HG03045 (cell line): ENCODE measurements at regions not wholly inside any gene's neighbourhood (a gene's known extent, or its start where the extent isn't known, plus 50 kb on each side); places are given as distances from the start of the nearest gene placed in this dataset.

ENCODE experiments used
- ATAC-seq: cut with Tn5 transposase; IDR thresholded peaks from one replicate; pipeline ENCODE4 v1.9.1; 2021; ENCODE audit warnings: mild to moderate bottlenecking, moderate library complexity; ENCODE audit not compliant: unreplicated experiment

DNA sequence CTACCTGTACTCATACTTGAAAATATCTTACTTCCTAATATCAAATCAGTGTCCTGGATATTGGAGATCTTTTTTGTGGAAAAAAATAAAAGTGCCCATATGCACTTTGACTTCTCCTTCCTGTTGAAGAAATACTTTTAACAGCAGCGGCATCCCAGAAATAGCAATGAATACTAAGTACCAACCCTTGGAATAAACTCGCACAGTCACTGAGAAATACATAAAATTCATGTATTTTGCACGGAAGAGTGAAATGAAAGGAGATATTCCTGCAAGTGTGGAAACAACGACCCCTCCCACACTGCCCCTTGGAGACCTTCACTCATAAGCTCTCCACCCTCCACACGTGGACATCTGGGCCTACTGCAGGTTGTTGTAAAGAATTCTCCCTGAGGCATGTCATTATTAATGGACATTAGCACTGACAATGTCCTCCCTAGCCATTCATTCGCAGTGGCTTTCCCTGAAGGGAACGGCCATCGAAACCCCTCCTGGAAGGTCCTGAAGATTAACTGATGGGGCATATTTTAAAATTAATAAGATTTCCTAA is 407.6 kb upstream of the PFKP start:
- no peak for ATAC-seq

DNA sequence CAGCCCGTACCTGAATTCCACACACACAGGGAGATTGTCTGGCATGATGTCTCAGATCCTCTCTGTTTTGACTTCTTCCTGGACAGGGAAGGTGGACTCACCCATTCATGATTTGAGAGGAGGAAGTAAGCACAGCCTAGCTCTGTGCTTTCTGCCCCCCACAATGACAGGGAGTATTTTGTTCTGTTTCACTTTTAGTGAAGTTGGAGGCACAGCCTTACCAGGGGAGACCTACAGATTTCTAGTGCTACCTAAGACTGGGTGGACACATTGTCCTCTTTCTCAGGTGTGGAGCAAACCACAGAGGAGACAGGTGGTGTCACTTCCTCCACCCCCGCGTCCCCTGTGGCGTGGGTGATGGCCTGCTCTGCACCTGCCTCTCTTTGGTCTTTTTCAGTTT is 408.6 kb upstream of the PFKP start:
- ATAC-seq = no peak

DNA sequence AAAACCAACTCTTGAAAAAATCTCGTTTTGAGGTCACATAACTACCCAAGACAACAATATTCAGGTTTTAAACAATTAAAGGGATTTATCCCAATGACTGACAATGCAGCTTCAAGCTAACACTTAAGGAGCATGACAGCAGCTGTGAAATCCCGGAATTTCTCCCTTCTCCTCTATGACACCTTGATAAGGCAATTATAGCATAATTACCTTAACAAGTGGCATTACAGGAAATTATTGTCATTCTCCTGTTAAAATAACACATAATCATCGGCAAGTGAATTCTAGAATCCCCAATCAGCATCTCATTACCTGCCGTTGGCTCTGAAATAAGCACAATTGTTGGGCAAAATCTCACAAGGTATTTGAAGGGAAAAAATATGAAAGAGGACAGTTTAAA is 417.0 kb upstream of the PFKP start:
- no peak for ATAC-seq

DNA sequence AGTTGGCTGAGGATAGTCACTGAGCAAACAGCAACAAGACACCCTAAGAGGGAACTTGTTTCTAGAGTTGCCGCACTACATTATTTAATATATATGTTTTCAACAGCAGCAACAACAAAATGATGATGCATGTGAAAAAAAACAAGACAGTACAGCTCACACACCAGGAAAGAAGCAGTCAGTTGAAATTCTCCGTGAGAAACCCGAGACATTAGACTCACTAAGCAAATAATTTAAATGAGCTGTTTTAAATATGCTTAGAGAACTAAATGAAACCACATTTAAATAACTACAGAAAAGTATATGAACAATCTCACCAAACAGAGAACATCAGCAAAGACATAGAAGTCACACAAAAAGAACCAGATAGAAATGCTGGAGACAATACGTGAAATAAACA is 426.3 kb upstream of the PFKP start:
- no peak for ATAC-seq

DNA sequence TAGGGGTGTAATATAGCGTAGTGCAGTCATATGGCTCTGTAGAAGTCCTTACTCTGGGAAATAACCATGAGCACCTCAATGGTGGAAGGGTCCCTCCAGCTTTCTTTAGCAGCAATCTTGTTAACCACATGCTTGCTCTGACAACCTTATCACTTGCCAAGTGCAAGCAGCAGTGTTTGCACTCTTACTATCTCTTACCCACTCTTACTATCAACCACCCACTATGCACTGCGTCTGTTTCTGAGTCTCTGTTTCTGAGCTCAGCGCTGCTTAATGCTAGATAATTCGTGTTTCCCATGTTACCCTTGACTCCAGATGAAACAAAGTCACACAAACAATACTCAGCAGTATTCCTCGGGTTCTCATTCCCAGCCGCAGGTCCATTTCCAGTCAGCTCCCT is 433.7 kb upstream of the PFKP start:
- no peak for ATAC-seq

DNA sequence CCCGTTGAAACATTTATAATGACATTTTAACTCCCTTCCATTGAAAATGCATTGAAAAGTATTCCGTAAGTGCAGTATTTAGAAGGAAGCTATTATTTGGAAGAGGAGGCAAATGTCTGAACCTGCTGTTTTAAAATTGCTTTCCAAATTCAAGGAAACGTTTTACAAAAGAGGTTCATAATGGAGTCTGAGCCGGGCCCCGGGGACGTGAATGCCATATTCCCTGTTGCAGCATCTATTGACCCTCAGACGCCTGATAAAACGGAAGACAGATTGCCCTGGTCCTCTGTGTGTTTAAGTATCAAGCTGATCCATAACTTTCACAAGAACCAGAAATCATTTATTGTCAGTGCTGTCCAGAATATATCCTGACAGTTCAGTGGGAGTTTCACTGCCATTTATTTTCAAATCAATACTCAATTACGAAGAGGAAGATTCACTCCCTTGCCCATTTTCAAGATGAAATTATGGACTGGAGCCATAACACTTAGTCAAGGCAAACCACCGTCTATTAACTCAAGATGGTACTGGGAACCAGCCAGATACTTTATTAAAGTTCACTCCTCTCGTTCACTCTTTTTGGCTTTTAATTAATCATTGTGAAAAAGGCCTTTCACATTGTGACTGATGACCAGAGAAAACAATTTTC is 435.7 kb upstream of the PFKP start:
- no peak for ATAC-seq

DNA sequence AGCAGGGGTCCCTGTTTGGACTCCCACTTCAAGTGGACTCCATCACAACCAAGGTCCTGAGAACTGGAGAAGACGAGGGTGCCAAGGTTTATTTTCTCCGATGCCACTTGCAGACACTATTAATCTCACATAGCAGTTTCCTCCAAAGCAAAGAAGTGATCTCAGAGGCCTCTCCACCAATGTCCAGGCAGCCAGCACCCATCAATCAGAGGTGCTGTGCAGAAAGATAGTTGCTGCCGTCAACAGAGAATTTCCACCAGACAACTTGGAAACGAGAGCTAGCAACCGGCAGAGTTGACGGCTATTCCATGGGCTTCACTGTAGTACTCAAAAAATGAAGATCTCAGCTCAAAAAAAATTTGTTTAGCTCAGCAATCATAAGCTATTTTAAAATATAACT is 438.6 kb upstream of the PFKP start:
- ATAC-seq = no peak

DNA sequence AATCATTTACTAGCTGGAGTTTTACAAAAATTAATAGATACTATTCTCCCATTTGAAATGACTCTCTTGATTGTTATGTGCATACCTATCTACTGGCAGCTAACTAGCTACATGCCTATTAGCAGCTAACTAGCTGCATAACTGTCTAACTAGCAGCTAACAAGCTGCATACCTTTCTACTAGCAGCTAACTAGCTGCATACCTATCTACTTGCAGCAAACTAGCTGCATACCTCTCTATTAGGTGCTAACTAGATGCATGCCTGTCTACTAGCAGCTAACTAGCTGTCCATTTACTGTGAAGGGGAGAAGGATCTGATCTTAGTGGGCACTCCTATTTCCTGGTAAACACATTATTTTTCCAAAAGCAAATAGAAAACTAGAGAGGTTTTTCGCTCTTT is 439.4 kb upstream of the PFKP start:
- no peak for ATAC-seq

DNA sequence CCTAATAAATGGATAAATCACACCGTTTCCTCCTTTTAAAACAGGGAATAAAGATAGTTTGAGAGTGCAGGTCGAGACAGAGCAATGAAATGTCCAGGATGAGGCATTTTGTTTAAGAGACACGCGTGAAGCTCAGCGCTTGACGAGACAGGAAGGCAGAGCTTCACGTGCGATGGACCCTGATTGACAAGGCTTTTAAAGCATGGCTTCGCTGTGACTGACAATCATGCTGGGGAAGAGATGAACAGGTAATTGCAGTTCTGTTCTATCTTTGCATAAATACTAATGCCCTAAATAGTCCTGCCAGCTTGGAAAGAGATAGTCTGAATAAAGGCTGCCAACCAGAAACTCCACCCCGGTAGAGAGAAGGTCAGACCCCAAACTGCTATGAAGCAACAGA is 442.3 kb upstream of the PFKP start:
- no peak for ATAC-seq

DNA sequence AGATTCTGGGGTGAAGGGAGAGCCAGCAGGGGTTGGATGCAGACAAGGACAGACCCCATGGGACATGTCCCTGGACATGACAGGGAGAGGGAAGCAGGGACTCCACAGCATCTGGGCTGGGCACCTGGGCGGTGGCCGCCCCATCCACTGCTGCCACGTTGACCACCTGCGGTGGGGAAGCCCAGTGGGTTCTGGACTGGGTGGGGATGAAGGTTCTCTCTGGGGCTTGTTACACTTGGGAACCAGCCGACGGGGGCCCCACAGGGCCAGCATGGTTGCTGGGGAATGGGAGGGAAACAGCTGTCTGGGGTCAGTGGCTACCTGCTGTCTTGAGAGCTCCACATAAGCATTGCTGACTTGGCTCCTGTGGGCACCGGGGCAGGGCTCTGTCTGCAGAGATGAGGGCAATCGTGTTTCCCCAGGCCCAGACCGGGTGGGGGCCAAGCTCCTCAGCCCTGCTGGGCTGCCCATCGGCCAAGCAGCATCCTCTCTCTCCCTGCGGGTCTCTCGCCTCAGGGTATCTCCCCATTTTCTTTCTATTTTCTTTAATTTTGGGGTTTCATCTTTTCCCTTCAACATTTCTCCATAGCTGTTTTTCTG is 443.6 kb upstream of the PFKP start:
- ATAC-seq = no peak

DNA sequence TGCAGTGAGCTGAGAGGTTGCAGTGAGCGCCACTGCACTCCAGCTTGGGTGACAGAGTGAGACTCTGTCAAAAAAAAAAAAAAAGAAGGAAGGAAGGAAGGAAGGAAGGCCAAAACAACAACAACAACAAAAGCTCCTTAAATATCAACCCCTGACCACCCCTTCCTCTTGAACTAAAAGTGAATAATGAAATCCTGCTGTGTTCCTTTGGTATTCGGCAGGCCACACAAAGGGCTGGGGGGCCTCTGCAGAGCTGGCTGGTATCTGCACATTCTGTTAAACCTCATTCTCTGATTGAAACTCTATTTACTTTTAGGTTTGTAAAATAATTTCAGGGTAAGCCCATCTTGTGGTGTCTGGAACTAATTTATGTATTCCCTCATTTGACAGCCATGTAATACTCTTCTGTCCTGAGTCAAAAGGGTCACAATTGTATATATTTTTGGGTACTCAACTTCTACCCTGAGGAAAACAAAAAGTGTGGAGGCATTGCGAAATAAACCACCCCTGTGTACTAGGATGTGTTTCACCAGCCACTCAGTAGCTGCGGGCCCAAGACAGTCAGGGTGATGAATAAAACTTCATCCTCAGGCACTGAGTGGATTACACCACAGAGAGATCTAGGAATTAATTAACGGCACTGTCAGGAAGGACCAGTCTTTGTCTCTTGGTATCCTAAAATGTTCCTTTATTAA is 446.4 kb upstream of the PFKP start:
- no peak for ATAC-seq

DNA sequence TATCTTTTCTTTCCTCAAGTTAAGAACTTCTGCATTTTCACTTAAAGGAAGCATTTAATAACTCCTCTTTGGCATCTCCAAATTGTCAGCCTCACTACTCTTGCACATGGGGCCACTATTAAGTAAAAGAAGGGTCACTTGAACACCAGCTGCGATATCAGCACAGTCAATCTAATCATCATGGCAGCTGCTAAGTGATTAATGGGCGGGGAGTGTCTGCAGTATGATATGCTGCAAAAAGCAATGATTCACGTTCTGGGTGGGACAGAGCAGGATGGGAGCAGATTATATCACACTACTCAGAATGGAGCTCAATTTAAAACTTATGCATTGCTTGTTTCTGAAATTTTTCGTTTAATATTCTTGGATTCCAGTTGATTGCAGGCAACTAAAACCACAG is 447.4 kb upstream of the PFKP start:
- ATAC-seq = no peak

DNA sequence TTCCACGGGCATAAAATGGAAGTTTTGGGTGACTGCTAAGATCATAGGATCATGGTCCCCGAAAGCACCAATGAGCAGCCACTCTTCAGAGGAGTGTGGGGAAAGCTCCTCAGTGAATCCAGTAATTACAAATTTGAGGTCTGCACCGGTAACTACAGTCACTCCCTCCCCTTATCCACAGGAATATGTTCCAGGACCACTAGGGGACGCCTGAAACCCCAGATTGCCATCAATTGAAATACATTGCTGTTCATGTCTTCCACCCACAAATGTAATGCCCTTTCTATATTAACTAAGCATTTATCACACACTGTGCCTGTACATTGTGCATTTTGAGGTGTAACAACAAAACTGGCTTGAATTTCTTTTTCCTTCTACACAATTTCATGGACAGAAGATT is 447.9 kb upstream of the PFKP start:
- ATAC-seq = no peak

DNA sequence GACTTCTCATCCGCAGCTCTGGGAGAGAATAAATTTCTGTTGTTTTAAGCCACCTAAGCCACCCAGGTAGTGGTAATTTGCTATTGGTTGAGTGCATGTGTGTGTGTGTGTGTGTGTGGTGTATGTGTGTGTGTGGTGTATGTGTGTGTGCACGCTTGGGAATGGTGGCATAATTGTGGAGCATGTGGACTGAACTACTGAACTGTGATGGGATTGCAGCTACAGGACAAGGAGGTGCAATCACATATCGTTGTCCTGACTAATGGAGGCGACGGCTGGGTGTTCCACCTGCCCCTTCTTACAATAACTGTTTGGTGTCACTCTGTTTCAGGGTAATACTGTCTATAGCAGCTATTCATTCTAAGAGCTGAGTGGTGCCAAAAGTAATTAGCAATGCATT is 448.7 kb upstream of the PFKP start:
- ATAC-seq = no peak

DNA sequence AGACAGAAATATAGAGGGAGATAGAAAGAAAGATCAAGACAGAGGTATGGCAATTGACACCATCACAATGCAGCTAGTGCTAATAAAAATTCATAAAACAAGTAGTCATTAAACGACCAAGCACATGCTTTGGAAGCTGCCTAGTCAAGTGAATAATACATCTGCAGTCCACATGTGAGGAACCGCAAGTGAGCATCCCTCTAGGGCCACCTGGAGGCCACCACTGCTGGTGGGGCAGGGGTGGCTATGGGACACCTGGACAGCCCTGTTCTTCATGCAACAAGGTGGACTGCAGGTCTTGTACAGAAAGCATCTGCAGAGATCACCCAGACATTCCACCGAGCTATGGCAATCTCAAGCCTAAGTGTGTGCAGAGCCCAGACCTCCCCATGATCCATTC is 451.1 kb upstream of the PFKP start:
- no peak for ATAC-seq

DNA sequence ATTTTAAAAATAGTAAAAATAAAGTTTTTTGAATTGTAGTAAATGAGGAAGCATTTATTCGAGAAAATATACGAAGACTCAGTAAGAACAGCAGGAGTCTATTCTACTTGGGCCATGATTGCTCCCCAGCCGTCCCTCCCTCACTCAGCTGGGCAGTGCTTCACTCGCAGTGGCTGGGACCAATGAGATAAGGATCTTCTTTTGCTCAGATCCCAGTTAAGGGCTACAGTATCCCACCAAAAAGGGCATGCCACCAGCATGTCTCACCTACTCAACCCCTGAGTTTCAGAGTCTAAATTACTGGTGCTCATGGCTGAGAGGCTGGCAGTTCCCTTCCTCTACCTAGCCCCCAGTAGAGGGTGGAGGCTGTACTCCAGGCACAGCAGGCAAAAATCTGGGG is 455.7 kb upstream of the PFKP start:
- no peak for ATAC-seq

DNA sequence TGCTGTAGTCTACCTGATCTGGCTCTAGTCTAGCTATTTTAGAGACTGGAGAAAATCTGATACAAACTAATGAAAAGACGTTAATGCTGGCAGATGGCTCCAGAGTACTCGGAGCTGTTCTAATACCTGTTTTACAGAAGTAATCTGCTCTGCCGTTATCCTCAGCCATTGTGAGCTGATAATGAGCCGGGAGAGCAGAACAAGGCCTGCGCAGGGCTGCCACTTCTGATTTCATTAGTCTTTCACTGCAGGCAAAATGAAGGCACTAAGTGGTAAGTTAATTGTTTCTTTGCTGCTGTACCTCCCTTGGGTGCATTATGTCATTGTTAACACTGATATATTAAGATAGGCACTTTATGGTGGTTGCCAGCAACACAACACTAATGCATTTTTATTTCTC is 456.4 kb upstream of the PFKP start:
- ATAC-seq = no peak

DNA sequence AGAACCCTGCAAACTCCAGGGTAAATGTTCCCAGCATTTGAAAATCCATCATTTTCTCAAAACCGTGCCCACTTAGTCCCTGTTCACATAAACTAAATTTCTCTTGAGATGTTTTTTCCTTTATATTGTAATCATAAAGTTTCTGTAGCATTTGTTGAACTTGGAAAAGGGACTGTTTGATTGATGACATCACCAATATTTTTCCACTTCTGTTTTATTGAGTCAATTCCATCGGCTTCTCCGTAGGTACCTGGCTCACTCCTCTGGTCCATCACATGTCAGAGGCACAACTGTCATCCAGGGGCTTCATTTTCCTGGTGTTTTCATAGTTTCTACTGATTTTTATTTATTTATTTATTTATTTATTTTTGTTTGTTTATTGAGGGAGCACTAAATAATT is 462.5 kb upstream of the PFKP start:
- no peak for ATAC-seq

DNA sequence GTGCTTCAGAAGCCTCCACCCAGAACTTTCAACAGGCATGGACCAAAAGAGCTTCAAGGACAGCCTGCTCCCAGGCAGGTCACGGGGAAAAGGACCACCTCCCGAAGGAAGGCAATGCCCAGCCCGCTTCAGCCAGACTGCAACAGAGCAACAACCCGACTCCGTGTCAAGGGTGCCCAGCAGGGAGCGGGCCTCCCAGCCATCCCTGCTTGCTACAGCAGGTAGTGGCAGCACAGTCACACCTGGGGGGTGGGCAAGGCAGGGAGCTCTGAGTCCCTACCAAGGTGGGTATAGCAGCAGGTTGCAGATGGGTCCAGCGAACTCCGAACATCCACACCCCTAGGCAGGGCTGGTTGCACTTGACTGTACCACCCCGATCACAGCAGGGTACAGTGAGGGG is 467.8 kb upstream of the PFKP start:
- no peak for ATAC-seq

DNA sequence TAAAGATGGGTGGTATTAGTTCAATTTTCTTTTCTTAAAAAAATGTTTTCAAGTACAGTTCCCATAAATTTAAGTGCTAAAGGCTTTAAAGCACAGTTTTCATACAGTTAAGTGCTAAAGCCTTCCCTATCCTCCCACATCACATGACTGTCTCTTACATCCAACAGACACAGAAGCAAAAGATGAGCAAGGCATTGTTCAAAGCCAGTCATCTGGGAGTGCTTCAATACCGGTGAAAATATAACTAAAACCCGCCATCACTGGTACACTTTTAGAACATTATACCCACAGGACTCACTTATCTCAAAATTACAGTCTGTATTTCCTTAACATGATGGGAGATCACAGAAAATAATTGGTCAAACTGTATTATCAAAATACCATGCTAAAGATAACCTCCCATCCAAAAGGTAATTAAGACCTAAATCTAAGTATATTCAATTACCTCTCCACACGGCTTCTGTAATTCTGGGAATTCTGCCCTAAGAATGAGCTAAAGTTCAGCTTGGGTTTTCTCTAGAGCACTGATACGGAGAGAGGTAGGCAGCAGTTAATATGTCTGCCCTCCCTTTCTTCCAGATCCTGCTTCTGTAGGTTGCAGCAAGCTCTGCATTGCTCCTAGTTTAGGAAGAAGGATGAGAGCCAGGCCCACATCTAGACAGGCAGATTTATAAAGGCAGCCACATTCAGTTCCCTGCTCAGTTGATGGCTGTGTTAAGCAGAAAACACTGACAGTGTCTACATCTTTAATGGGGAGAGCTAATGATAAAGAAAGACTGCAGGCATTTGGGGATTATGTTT is 474.8 kb upstream of the PFKP start:
- no peak for ATAC-seq

DNA sequence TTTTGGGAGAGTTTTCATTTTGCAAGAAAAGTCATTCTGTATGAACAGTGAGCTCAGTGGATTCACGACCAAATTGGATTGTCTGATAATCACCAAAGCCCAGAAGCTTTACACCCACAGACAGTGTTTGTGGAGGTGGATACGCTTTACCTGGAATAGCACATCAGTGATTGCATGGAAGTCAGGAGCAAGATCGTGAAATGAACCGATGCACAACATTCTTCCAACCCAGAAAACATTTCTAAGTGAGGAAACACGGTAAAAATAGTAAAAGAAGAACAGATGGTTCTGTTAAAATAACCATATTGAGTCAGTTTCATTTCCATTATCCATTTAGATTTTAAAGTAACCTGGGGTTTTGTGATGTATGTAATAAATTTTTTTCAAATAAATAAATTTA is 478.2 kb upstream of the PFKP start:
- ATAC-seq = no peak

DNA sequence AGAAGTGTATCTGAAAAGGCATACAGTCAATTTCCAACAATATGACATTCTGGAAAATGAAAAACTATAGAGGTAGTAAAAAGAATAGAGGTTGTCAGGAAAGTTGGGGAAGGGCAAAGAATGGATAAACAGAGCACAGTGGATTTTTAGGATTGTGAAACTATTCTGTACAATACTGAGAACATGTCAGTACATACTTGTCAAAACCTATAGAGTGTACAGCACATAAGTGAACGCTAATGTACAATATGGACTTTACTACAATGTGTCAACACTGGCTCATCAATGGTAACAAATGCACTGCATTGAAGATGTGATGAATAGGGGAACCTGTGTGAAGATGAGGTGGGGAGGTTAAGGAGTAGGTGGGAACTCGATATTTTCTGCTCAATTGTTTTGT is 483.0 kb upstream of the PFKP start:
- ATAC-seq = no peak
